ENCODE measurements at regions not wholly inside any gene's neighbourhood (a gene's known extent, or its start where the extent isn't known, plus 50 kb on each side); places are given as distances from the start of the nearest gene placed in this dataset.

DNA sequence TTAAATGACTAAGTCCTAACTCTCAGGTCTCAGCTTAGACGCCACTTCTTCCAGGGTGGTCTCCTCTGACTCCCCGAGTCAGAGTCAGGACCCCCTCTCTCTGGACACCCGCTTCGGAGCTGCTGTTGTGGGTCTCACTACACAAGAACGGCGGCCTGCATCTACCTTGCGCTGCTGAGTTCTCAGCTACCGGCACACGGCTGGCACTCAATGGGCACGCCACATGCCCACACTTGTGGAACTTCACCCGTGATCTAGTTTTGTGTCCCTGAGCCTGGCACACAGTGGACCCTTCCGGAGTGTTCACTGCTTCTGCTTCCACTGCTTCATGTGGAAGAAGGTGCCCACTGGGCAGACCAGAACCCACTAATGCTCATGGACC, 58.3 kb upstream of the ID2 start:
- Histone ChIP-seq H3K27ac (no peak overlapping the region), H3F3A (ENCODE audit: insufficient read depth) (no peaks in the 10 kb centered on the region), H3K9me3 (ENCODE audit: low read depth) (no peaks in the 10 kb centered on the region), H3K79me2 (ENCODE audit: insufficient read depth) (no peaks in the 10 kb centered on the region), H3K9me2 (ENCODE audit: insufficient read depth) (no peaks in the 10 kb centered on the region), H2AFZ (no peak overlapping the region), H4K20me1 (ENCODE audit: insufficient read depth) (no peaks in the 10 kb centered on the region), H3K36me3 (ENCODE audit: low read depth) (no peaks in the 10 kb centered on the region), H3K4me1 (ENCODE audit: insufficient read depth) (no peaks in the 10 kb centered on the region), H3K9ac (no peak overlapping the region), H3K4me3 (no peak overlapping the region), H3K27me3 (replicated peaks; ENCODE audit: insufficient read depth) (no peaks in the 10 kb centered on the region), H3K4me2 (ENCODE audit: unreplicated experiment) (no peak overlapping the region)
- no peak for TF ChIP-seq EZH2 (IDR thresholded peaks at IDR 0.05; ENCODE audit: insufficient read depth, poor library complexity, severe bottlenecking)
- no peak for TF ChIP-seq EZH2phosphoT487 (IDR thresholded peaks at IDR 0.05; ENCODE audit: insufficient read depth, low read depth)
- in situ Hi-C loops (cut with MboI) = no loop called here
- WGBS, 2 experiments (ENCODE audit: low coverage in 1 of 2, low lambda C conversion rate in 2 of 2, missing lambda C conversion rate in 2 of 2) = 79 to 87% methylated on average over 12 of the region's 12 CpGs
- no peak for DNase-seq

DNA sequence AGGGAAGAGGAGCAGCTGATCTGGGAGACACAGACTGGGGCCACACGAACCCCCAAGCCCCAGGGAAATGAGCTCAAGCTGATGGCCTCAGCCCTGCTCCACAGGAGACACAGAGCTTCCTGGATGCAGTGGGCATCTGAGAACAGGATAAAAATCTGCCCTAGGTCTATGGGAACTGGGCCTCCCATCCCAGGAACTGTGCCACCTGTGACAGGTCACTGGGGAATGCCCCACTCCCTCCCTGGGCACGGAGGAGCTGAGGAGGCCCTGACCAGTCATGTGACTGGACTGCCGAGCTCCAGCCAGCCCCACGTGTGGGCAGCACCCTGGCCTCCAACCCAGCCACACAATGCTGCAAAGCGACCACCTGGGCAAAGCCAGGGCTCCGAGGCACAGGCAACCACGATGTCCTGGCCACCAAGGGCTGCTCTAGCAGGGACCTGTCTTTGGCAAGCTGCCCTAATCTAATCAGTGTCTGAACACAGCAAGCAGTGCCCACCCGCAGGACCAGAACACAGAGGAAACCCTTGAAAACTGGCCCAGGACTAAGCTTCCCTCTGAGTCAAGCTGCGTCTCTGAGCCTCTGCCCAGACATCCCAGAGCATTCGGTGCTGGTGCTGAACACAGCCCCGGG, 57.8 kb upstream of the ID2 start:
- Histone ChIP-seq H3K4me1 (ENCODE audit: insufficient read depth) (no peaks in the 10 kb centered on the region), H3K36me3 (ENCODE audit: low read depth) (no peaks in the 10 kb centered on the region), H3K9me3 (ENCODE audit: low read depth) (no peaks in the 10 kb centered on the region), H2AFZ (no peak overlapping the region), H3K4me2 (ENCODE audit: unreplicated experiment) (no peak overlapping the region), H4K20me1 (ENCODE audit: insufficient read depth) (no peaks in the 10 kb centered on the region), H3K9me2 (ENCODE audit: insufficient read depth) (no peaks in the 10 kb centered on the region), H3K9ac (no peak overlapping the region), H3K79me2 (ENCODE audit: insufficient read depth) (no peaks in the 10 kb centered on the region), H3K4me3 (no peak overlapping the region), H3K27me3 (replicated peaks; ENCODE audit: insufficient read depth) (no peaks in the 10 kb centered on the region), H3F3A (ENCODE audit: insufficient read depth) (no peaks in the 10 kb centered on the region), H3K27ac (no peak overlapping the region)
- in situ Hi-C loops (cut with MboI) = no loop called here
- no peak for TF ChIP-seq EZH2phosphoT487 (IDR thresholded peaks at IDR 0.05; ENCODE audit: insufficient read depth, low read depth)
- 80 to 81% methylated on average over 11 of the region's 11 CpGs for WGBS, 2 experiments (ENCODE audit: low coverage in 1 of 2, low lambda C conversion rate in 2 of 2, missing lambda C conversion rate in 2 of 2)
- no peak for DNase-seq

DNA sequence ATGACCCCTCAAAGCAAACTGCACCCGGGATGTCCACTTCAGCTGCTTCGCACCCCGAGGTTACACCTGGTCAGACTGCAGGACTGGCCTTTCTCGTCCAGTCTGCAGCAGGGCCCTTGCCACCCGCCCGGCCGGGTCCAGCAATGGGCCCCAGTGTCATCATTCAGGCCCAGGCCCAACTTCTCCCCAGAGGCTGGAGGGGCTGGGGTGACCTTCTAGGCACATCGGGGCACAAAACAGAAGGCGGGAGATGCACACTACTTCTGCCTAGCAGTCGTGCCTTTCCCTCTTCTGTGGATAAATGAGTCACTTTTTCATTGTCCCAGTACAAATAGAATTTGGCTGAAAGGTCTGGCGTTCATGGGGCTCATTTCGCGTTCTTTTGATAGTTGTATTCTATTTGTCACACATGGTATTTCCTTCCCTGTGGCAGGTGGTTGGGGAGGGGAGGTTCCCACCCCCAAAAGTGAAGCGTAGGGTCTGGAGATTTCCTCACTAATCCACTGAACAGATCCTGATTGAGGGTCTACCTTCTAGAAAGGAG, 56.9 kb upstream of the ID2 start:
- in situ Hi-C loops (cut with MboI) = no loop called here
- Histone ChIP-seq H3K36me3 (ENCODE audit: low read depth) (no peaks in the 10 kb centered on the region), H3K9me3 (ENCODE audit: low read depth) (no peaks in the 10 kb centered on the region), H3F3A (ENCODE audit: insufficient read depth) (no peaks in the 10 kb centered on the region), H2AFZ (no peak overlapping the region), H3K4me3 (no peak overlapping the region), H4K20me1 (ENCODE audit: insufficient read depth) (no peaks in the 10 kb centered on the region), H3K27ac (no peak overlapping the region), H3K27me3 (replicated peaks; ENCODE audit: insufficient read depth) (no peaks in the 10 kb centered on the region), H3K9me2 (ENCODE audit: insufficient read depth) (no peaks in the 10 kb centered on the region), H3K4me2 (ENCODE audit: unreplicated experiment) (no peak overlapping the region), H3K4me1 (ENCODE audit: insufficient read depth) (no peaks in the 10 kb centered on the region), H3K79me2 (ENCODE audit: insufficient read depth) (no peaks in the 10 kb centered on the region), H3K9ac (no peak overlapping the region)
- WGBS, 2 experiments (ENCODE audit: low coverage in 1 of 2, low lambda C conversion rate in 2 of 2, missing lambda C conversion rate in 2 of 2) = 87 to 90% methylated on average over 12 to 14 of the region's 14 CpGs
- no peak for DNase-seq
- TF ChIP-seq EZH2phosphoT487 (IDR thresholded peaks at IDR 0.05; ENCODE audit: insufficient read depth, low read depth) = no peak
- no peak for TF ChIP-seq EZH2 (IDR thresholded peaks at IDR 0.05; ENCODE audit: insufficient read depth, poor library complexity, severe bottlenecking)

DNA sequence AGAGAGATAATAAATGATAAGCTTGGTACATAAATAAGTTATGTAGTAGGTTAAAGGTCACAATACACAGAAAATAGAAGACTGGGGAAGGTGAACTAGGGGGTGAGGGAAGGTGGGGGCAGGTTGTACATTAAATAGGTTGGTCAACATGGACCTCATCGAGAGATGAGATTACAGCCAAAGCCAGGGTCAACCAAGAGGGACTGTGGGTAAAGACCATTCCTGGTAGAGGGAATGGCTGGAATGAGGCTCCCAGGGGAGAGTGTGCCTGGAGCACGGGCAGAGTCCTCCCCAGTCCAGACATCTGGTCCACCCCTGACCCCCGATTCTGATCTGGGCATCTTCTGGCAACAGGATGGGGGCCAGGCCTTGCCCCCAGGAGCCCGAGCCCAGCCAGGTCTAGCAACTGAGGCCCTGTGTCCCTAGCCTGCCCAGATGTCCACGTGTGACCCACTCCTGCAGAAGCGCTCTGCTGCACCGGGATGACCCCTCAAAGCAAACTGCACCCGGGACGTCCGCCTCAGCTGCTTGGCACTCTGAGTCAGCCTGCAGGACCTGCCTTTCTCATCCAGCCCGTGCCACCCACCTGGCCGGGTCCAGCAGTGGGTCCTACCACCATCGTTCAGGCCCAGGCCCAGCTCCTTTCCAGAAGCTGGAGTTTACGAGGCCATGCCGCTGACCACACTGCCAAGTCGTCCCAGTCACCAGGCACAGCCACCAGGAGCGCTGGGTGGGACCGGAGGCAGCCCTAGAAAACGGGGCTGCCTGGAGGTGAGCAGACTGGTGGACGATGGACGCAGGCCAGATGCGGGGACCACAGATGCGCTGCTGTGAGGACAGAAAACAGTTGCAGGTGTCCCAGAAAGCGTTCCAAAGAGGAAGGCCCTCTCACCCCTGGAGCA, 56.2 kb upstream of the ID2 start:
- Histone ChIP-seq H4K20me1 (ENCODE audit: insufficient read depth) (no peaks in the 10 kb centered on the region), H3K4me2 (ENCODE audit: unreplicated experiment) (no peak overlapping the region), H3K9me2 (ENCODE audit: insufficient read depth) (no peaks in the 10 kb centered on the region), H3K79me2 (ENCODE audit: insufficient read depth) (no peaks in the 10 kb centered on the region), H3K9ac (no peak overlapping the region), H3K27ac (no peak overlapping the region), H3K4me1 (ENCODE audit: insufficient read depth) (no peaks in the 10 kb centered on the region), H2AFZ (no peak overlapping the region), H3K27me3 (replicated peaks; ENCODE audit: insufficient read depth) (no peaks in the 10 kb centered on the region), H3K9me3 (ENCODE audit: low read depth) (no peaks in the 10 kb centered on the region), H3K36me3 (ENCODE audit: low read depth) (no peaks in the 10 kb centered on the region), H3F3A (ENCODE audit: insufficient read depth) (no peaks in the 10 kb centered on the region), H3K4me3 (no peak overlapping the region)
- DNase-seq = no peak
- TF ChIP-seq EZH2 (IDR thresholded peaks at IDR 0.05; ENCODE audit: insufficient read depth, poor library complexity, severe bottlenecking) (no peak), EZH2phosphoT487 (IDR thresholded peaks at IDR 0.05; ENCODE audit: insufficient read depth, low read depth) (no peak)
- WGBS, 2 experiments (ENCODE audit: low coverage in 1 of 2, low lambda C conversion rate in 2 of 2, missing lambda C conversion rate in 2 of 2) = 93 to 94% methylated on average over 24 of the region's 24 CpGs
- in situ Hi-C loops (cut with MboI) = no loop called here

All from GM23248 (cell line).